22Rv1 (cell line): ENCODE measurements at regions not wholly inside any gene's neighbourhood (a gene's known extent, or its start where the extent isn't known, plus 50 kb on each side); places are given as distances from the start of the nearest gene placed in this dataset.

ENCODE experiments used
- H3K27ac ChIP-seq: fragments of 450-650 bp; 2 replicates; pipeline ENCODE4 v1.5.1; 2017
- ZFX ChIP-seq: fragments of 450-650 bp; IDR thresholded peaks from 2 replicates; pipeline ENCODE4 v1.6.1; 2017; ENCODE audit warnings: antibody characterized with exemption, borderline replicate concordance
- TF ChIP-seq, protein P1 (sequence below): fragments of 450-650 bp; IDR thresholded peaks from 2 replicates; pipeline ENCODE4 v1.5.1; 2017; ENCODE audit warnings: mild to moderate bottlenecking

DNA sequence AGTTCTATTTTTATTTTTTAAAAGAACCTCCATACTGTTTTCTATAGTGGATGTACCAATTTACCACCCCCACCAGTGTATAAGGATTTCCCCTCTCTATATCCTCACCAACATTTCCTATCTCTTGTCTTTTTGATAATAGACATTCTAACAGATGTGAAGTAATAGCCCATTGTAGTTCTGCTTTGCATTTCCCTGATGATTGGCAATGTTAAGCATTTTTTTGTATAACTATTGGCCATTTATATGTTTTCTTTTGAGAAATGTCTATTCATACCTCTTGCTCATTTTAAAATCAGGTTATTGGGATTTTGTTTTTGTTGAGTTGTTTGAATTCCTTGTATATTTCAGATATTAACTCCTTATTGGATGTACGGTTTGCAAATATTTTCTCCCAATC lies 251.1 kb upstream of the HTR2C start:
- no peak for TF ChIP-seq ZFX
- TF ChIP-seq, protein P1, sequence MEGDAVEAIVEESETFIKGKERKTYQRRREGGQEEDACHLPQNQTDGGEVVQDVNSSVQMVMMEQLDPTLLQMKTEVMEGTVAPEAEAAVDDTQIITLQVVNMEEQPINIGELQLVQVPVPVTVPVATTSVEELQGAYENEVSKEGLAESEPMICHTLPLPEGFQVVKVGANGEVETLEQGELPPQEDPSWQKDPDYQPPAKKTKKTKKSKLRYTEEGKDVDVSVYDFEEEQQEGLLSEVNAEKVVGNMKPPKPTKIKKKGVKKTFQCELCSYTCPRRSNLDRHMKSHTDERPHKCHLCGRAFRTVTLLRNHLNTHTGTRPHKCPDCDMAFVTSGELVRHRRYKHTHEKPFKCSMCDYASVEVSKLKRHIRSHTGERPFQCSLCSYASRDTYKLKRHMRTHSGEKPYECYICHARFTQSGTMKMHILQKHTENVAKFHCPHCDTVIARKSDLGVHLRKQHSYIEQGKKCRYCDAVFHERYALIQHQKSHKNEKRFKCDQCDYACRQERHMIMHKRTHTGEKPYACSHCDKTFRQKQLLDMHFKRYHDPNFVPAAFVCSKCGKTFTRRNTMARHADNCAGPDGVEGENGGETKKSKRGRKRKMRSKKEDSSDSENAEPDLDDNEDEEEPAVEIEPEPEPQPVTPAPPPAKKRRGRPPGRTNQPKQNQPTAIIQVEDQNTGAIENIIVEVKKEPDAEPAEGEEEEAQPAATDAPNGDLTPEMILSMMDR = no peak
- no peak overlapping the region for H3K27ac ChIP-seq

DNA sequence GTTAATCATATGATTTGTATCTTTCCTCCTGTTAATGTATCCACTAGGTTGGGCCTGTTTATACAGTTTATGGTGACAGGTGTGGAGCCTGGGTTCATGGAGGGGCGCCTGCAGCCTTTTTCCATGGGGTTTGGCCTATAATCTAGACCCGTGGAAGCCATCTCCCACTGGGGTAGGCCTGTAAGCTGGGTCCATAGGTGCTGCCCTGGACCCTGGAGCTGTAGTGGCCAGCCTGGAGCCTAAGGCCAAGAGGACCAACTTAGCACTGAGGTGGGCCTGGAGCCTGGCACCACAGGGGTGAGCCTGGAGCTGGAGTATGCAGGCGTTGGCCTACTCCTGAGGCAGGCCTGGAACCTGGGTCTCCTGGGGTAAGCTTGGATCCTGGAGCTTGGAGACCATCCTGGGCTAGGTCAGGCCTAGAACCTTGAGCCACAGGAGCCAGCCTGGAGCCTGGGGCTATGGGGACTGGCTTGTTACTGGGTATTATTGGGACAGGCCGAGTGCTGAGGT lies 249.4 kb upstream of the HTR2C start:
- TF ChIP-seq, protein P1 = no peak
- TF ChIP-seq ZFX = no peak
- no peak overlapping the region for H3K27ac ChIP-seq

DNA sequence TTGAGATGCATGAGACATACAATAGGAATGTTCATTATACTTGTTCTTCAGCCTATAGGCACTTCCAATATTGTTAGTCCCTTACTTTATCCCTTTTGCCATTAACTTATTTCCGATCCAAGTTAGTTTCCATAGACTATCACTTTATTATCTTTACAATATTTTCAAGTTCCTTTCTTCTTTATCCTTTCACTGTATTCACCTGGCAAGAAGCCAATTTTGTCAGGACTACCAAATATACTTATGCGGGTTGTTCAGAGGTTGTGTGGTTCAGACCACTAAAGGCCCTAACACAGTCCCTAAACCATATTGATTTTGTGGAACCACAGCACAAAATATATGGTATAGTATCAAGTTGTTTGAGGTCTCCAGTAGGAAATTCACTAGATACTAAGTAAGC lies 245.0 kb upstream of the HTR2C start:
- TF ChIP-seq, protein P1 = no peak
- TF ChIP-seq ZFX = no peak
- no peak overlapping the region for H3K27ac ChIP-seq

DNA sequence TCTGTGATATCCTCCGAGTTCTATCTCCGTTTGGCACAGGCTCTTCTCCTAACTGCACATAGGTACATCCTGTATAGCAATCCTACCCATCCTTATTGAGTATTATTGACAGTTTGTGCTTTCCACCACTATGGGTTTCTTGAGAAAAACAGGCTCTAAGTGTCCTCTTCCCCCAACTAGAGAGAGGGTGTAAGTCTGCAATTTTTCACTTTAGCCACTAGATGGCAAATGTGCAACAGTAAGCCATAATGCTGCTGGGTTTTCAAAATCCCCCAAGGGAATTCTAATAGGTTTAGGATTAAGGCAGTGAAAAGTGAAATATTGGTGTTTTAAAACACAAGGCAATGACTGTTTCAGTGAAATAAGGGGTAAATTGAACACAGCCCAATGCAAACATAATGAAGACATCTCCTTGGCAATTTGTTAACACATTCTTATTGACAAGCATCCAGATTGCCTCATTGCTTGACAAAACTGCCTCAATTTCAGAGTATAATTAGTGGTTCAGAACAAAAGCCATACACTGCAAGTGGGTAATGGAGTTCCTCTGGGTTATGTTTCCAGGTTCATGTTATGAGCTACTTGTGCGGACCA lies 239.0 kb upstream of the HTR2C start:
- H3K27ac ChIP-seq = no peak overlapping the region
- TF ChIP-seq, protein P1 = peak; percentile 68
- no peak for TF ChIP-seq ZFX

DNA sequence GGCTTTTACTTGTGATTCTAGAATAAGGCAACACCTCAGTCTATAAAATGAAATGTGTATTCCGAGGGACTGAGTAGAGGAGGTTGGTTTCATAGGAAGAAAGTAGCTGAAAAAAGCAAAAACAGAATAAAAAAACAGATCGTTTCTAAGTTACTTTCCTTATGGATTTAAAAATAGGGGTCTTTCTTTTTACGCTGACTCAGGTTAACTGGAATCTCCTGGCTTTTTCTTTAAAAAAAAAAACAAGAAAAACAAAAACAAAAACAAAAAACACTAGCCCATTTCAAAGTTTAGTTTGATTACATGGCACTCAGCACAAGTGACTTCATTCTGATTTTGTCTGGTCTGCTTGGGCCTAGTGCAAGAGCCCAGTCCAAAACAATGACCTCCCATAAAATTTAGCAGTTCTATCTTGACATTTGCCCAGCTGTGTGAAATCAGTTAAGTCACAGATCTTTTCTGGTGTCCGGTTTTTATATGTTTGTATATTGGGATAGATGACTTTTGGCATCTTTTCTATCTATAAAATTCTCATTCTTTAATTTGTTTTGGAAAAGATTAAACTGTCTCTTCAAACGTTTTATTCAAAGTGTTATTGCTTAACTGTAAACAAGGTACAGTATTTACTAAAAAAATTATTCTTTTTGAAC lies 222.7 kb upstream of the HTR2C start:
- TF ChIP-seq ZFX = no peak
- TF ChIP-seq, protein P1 = no peak
- H3K27ac ChIP-seq = no peak overlapping the region

DNA sequence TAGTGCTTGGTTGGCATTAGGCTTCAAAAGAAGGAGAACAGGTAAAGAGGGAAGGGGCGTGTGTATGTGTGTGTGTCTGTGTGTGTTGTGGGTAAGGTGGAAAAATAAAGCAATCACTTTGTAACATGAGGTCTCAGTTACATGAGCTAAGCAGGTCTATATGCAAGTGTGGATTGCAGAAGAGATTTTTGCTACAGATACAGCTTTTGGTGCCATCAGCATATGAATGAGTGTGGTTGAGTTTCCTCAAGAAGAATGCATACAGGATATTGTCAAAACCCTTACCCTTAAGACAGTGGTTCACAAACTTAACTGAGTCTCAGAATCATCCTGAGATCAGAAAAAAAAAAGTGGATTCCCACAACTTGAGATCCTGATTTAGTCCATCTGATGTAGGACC lies 220.5 kb upstream of the HTR2C start:
- H3K27ac ChIP-seq = no peak overlapping the region
- TF ChIP-seq, protein P1 = no peak
- no peak for TF ChIP-seq ZFX
